Coronary artery (tissue), 2 donors: ENCODE measurements at regions not wholly inside any gene's neighbourhood (a gene's known extent, or its start where the extent isn't known, plus 50 kb on each side); places are given as distances from the start of the nearest gene placed in this dataset.
"Not testable (repeated sequence)": the region's sequence is repeated elsewhere in the genome, so short reads cannot be mapped to it uniquely, and the experiment has no call there.

Experiments used
- DNase-seq: peaks from one replicate; pipeline ENCODE4 v3.0.0-alpha.2; 2017; ENCODE audit warnings: low spot score
- H3K27ac ChIP-seq, 2 donors: fragments of 200-600 bp; sonication (generic); one replicate each; pipeline ENCODE4 v1.5.1; 2016 to 2019
- H3K4me3 ChIP-seq: fragments of 200-600 bp; sonication (generic); 2 replicates; pipeline ENCODE4 v1.5.1; 2016; ENCODE audit warnings: mild to moderate bottlenecking, moderate library complexity
- TF ChIP-seq, protein P1 (sequence below): fragments of 200-600 bp; sonication (generic); IDR thresholded peaks from one replicate; pipeline ENCODE4 v1.5.1; 2019; ENCODE audit warnings: antibody characterized with exemption

DNA sequence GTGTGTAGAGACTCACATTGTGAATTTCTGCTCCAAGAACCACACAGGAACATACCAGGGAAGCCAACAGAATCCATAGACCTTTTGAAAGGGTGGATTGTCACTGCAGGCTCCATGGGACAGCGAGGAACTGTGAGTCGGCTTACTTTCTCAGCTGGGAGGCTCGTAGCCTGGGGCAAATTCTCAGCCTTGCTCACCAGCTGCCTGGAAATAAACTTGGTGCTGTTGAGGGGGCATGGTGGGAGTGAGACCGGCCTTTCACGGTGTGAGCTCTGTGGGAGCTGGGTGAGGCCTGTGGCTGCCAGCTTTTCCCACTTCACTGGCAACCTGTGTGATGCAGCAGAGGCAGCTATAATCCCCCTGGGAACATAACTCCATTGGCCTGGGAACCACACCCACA, 146.6 kb upstream of the P2RY1 start:
- no peak for DNase-seq
- no peak overlapping the region for H3K27ac ChIP-seq
- no peak overlapping the region for H3K4me3 ChIP-seq
- TF ChIP-seq, protein P1, sequence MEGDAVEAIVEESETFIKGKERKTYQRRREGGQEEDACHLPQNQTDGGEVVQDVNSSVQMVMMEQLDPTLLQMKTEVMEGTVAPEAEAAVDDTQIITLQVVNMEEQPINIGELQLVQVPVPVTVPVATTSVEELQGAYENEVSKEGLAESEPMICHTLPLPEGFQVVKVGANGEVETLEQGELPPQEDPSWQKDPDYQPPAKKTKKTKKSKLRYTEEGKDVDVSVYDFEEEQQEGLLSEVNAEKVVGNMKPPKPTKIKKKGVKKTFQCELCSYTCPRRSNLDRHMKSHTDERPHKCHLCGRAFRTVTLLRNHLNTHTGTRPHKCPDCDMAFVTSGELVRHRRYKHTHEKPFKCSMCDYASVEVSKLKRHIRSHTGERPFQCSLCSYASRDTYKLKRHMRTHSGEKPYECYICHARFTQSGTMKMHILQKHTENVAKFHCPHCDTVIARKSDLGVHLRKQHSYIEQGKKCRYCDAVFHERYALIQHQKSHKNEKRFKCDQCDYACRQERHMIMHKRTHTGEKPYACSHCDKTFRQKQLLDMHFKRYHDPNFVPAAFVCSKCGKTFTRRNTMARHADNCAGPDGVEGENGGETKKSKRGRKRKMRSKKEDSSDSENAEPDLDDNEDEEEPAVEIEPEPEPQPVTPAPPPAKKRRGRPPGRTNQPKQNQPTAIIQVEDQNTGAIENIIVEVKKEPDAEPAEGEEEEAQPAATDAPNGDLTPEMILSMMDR = no peak

- H3K27ac ChIP-seq, H3K4me3 ChIP-seq, DNase-seq: not testable (repeated sequence)
These were observed 142.6 kb upstream of the P2RY1 start for GRCh38 chr3:152692326-152692725.

DNA sequence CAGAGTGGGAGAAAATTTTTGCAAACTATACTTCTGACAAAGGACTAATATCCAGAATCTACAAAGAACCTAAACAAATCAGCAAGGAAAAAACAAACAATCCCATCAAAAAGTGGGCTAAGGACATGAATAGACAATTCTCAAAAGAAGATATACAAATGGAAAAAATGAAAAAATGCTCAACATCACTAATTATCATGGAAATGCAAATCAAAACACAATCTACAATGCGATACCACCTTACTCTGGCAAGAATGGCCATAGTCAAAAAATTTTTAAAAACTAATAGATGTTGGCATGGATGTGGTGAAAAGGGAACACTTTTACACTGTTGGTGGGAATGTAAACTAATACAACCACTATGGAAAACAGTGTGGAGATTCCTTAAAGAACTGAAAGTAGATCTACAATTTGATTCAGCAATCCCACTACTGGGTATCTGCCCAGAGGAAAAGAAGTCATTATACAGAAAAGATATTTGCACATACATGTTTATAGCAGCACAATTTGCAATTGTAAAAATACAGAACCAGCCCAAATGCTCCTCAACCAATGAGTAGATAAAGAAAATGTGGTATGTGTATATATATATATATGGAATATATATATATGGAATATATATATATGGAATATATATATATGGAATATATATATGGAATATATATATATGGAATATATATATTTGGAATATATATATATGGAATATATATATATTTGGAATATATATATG, 141.2 kb upstream of the P2RY1 start:
- H3K4me3 ChIP-seq, DNase-seq, H3K27ac ChIP-seq: not testable (repeated sequence)

DNA sequence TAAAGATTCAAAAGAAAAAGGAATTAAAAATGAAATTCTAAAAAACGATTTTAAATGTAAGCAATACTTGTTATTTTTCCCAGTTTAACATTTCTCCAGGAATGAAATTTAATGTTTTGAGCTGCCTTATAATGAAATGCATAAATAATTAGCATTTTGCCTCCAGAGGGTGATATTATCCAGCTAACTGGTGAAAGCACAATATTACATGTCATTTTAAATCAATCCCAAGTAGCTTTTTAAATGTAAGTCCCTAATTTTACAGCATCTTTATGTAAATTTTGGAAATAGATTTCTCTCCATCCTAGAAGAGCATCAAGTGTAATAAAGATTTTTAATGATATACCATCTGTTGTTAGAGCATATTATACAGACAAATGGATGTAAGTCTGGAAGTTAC, 139.1 kb upstream of the P2RY1 start:
- Histone ChIP-seq H3K27ac (no peak overlapping the region), H3K4me3 (no peak overlapping the region)
- no peak for DNase-seq
- TF ChIP-seq, protein P1 = no peak

DNA sequence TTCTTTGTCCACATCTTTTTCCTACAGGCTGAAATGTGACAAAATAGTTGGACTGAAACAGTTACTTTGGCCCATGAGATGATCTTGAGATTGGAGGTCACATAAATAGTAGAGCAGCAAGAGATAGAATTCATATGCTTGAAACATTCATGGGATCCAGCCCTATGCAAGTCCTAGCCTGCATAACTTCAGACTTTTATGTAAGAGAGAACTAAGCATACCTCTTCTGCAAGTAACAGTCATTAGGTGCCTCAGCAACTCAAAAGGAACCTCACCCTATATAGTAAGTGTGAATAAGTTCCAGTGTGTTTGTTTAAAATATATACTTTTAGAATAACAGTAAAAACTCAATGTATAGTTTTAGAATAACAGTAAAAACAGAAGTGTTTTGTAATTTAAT, 138.0 kb upstream of the P2RY1 start:
- DNase-seq = no peak
- Histone ChIP-seq H3K4me3 (no peak overlapping the region), H3K27ac (no peak overlapping the region)
- TF ChIP-seq, protein P1 = no peak

DNA sequence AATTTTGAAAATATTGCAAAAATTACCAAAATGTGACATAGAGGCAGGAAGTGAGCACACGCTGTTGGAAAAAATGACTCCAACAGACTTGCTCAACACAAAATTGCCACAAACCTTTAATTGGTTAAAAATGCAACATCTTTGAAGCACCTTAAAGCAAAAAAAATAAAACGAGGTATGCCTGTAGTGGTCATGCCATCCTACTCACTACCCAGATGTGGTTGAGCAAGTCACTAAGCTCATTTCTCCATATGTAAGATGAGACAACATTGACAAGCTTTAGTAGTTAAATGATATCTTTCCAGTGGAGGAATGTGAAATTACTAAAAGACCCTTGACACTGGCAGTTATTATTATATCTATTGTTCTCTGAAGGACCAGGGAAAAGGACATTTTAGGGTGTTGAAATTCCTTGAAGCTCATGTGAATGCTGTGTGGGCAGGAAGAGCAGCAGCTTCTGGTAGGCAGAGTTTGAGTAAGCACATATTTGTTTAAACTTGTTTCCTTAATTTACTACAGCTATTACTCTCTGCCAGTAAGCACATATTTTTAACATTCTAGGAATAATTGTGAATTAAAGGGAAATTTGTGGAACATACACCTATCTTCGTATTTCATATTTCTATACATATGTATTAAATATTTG, 131.6 kb upstream of the P2RY1 start:
- TF ChIP-seq, protein P1 = no peak

GRCh38 chr3:152706991-152707713, 127.8 kb upstream of the P2RY1 start:
- no peak overlapping the region for H3K27ac ChIP-seq
- TF ChIP-seq, protein P1 = no peak
- H3K4me3 ChIP-seq = no peak overlapping the region
- no peak for DNase-seq

More for the DNA sequence above, 131.6 kb upstream of the P2RY1 start:
- H3K4me3 ChIP-seq = no peak overlapping the region
- no peak overlapping the region for H3K27ac ChIP-seq
- no peak for DNase-seq

- H3K4me3 ChIP-seq = no peak overlapping the region
- DNase-seq = no peak
- TF ChIP-seq, protein P1 = no peak
These were observed 125.3 kb upstream of the P2RY1 start for GRCh38 chr3:152709659-152710058.

More at GRCh38 chr3:152709659-152710058, 125.3 kb upstream of the P2RY1 start:
- H3K27ac ChIP-seq = no peak overlapping the region
